HG03066 (cell line): ENCODE measurements at regions not wholly inside any gene's neighbourhood (a gene's known extent, or its start where the extent isn't known, plus 50 kb on each side); places are given as distances from the start of the nearest gene placed in this dataset.

Experiments
- ATAC-seq: cut with Tn5 transposase; IDR thresholded peaks from one replicate; pipeline ENCODE4 v1.9.1; 2021; ENCODE audit warnings: low read depth; ENCODE audit not compliant: unreplicated experiment

GRCh38 chr1:56357927-56358690 lies 221.3 kb downstream of the PLPP3 start:
- ATAC-seq: no peak

- no peak for ATAC-seq
Observed at GRCh38 chr1:56356376-56356990, 222.9 kb downstream of the PLPP3 start.

- ATAC-seq: no peak
Observed at GRCh38 chr1:56355918-56356317, 223.4 kb downstream of the PLPP3 start.

GRCh38 chr1:56355422-56355821 lies 223.9 kb downstream of the PLPP3 start:
- ATAC-seq: no peak

- no peak for ATAC-seq
Observed at GRCh38 chr1:56345831-56346230, 233.5 kb downstream of the PLPP3 start.

GRCh38 chr1:56340977-56341376 lies 238.4 kb downstream of the PLPP3 start:
- ATAC-seq: no peak

- no peak for ATAC-seq
Observed at GRCh38 chr1:56339786-56340465, 239.4 kb downstream of the PLPP3 start.

- no peak for ATAC-seq
Observed at GRCh38 chr1:56339093-56339492, 240.3 kb downstream of the PLPP3 start.

GRCh38 chr1:56336982-56337381 lies 242.4 kb downstream of the PLPP3 start:
- no peak for ATAC-seq

GRCh38 chr1:56335394-56335793 lies 244.0 kb downstream of the PLPP3 start:
- ATAC-seq: no peak

- ATAC-seq: no peak
Observed at GRCh38 chr1:56334047-56334446, 245.3 kb downstream of the PLPP3 start.

GRCh38 chr1:56333461-56333860 lies 245.9 kb downstream of the PLPP3 start:
- no peak for ATAC-seq

- no peak for ATAC-seq
Observed at GRCh38 chr1:56331892-56332567, 247.3 kb downstream of the PLPP3 start.

- ATAC-seq: no peak
Observed at GRCh38 chr1:56331207-56331891, 248.0 kb downstream of the PLPP3 start.

- ATAC-seq: peak; percentile 84
Observed at GRCh38 chr1:56330391-56331026, 248.9 kb downstream of the PLPP3 start.

GRCh38 chr1:56329970-56330369 lies 249.4 kb downstream of the PLPP3 start:
- ATAC-seq: no peak

- no peak for ATAC-seq
Observed at GRCh38 chr1:56327195-56327594, 252.2 kb downstream of the PLPP3 start.

GRCh38 chr1:56326056-56326455 lies 253.3 kb downstream of the PLPP3 start:
- ATAC-seq: no peak

- ATAC-seq: no peak
Observed at GRCh38 chr1:56324504-56324903, 254.9 kb downstream of the PLPP3 start.

GRCh38 chr1:56322211-56322610 lies 257.2 kb downstream of the PLPP3 start:
- no peak for ATAC-seq
